ENCODE measurements at regions not wholly inside any gene's neighbourhood (a gene's known extent, or its start where the extent isn't known, plus 50 kb on each side); places are given as distances from the start of the nearest gene placed in this dataset.
A peak's percentile ranks its signal among the peaks of the same experiment; 100 is the strongest.

DNA sequence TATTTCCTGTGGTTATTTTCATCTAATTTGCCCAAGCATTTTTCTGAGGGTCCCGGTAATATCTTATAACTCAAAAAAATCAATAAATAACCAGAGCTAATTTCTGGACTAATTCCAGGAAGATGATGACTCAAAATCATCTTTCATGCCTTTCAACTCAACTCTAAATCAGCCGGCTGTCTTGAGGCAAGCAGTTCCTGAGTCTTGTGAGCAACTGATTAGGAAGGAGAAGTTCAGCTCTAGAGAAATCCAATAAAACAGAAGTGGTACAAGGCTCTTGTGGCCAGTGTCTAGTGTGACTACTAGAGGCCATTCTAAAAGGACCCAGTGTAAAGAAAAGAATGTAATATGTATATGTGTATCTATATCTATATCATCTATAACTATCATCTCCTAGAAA lies 890.4 kb downstream of the TRIB2 start:
- DNase-seq (ENCODE audit: insufficient read length, low spot score) (no peak), FAIRE-seq (no peak)
- TF ChIP-seq, protein P1, sequence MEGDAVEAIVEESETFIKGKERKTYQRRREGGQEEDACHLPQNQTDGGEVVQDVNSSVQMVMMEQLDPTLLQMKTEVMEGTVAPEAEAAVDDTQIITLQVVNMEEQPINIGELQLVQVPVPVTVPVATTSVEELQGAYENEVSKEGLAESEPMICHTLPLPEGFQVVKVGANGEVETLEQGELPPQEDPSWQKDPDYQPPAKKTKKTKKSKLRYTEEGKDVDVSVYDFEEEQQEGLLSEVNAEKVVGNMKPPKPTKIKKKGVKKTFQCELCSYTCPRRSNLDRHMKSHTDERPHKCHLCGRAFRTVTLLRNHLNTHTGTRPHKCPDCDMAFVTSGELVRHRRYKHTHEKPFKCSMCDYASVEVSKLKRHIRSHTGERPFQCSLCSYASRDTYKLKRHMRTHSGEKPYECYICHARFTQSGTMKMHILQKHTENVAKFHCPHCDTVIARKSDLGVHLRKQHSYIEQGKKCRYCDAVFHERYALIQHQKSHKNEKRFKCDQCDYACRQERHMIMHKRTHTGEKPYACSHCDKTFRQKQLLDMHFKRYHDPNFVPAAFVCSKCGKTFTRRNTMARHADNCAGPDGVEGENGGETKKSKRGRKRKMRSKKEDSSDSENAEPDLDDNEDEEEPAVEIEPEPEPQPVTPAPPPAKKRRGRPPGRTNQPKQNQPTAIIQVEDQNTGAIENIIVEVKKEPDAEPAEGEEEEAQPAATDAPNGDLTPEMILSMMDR (IDR thresholded peaks at IDR 0.05; ENCODE audit: insufficient read depth, missing control alignments) = no peak

DNA sequence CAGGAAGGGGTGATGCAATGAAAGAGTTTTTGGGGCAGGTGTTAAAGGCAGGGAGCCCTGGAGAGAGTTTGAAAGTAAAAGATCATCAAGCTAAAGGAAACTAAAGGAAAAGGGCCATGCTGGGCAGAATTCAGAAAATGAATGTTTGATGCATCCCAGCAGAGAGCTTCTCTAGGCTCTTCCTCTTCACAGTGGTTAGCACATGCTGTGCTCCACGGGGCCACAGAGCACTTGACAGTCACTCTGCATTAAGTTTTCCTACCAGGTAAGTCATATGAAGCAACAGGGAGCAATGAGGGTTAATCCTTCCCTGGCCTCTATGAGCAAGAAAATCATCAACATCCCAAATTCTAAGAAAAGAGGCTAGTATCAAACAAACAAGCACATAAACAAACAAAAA lies 895.2 kb downstream of the TRIB2 start:
- no peak for DNase-seq (ENCODE audit: insufficient read length, low spot score)
- FAIRE-seq = no peak

GRCh38 chr2:13616059-13616458 lies 899.3 kb downstream of the TRIB2 start:
- TF ChIP-seq, protein P1 (IDR thresholded peaks at IDR 0.05; ENCODE audit: insufficient read depth, missing control alignments) = no peak
- DNase-seq (ENCODE audit: insufficient read length, low spot score) = no peak
- FAIRE-seq = no peak

More for the DNA sequence above, 895.2 kb downstream of the TRIB2 start:
- TF ChIP-seq, protein P1 (IDR thresholded peaks at IDR 0.05; ENCODE audit: insufficient read depth, missing control alignments) = no peak

DNA sequence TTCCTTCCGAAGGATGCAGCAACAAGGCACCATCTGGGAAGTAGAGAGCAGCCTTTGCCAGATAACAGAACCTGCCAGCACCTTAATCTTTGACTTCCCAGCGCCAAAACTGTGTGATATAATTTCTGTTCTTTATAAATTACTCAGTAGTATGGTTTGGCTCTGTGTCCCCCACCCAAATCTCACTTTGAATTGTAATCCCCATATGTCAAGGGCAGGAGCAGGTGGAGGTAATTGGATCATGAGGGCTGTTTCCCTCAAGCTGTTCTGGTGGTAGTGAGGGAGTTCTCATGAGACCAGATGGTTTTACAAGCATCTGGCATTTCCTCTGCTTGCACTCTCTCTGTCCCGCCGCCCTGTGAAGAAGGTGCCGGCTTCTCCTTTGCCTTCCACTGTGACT lies 899.9 kb downstream of the TRIB2 start:
- DNase-seq (ENCODE audit: insufficient read length, low spot score) (no peak), FAIRE-seq (peak; percentile 93)
- TF ChIP-seq, protein P1 (IDR thresholded peaks at IDR 0.05; ENCODE audit: insufficient read depth, missing control alignments) = no peak

- TF ChIP-seq, protein P1 (IDR thresholded peaks at IDR 0.05; ENCODE audit: insufficient read depth, missing control alignments) = no peak
- DNase-seq (ENCODE audit: insufficient read length, low spot score) = no peak
- FAIRE-seq = no peak
Measured at GRCh38 chr2:13628122-13628521, 911.4 kb downstream of the TRIB2 start.

DNA sequence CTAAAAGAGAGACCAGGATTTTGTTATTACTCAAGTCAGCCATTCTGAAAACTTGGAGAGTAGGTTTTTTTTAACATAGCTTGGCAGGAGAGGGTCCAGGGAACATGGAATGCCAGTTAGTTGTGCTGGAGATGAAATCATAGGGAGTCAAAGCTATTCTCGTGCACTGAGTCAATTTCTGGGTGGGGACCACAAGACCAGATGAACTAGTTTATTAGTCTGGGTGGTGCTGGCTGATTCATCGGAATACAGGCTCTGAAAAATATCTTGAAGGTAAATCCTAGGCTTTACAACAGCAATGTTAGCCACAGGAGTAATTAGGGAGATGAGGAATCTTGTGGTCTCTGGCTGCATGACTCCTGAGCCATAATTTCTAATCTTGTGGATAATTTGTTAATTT lies 921.4 kb downstream of the TRIB2 start:
- TF ChIP-seq, protein P1 (IDR thresholded peaks at IDR 0.05; ENCODE audit: insufficient read depth, missing control alignments) = no peak
- FAIRE-seq (no peak), DNase-seq (ENCODE audit: insufficient read length, low spot score) (no peak)

DNA sequence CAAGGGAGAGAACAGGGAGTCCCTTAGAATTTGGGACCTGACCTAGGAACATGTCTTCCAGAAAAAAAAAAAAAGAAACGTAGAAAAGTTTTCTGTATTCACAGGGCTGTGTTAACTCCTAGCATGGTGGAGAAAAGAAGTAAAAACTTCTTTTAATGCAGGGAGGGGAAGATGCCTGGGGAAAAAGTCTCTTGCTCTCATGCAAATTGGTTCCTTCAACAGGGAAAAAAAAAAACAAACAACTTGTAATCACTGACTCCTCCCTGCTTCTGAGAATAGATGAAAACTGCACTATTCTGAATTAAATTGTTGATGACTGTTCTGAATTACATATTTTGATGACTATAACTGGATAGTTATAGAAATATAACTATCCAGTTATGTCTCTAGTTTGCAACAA lies 933.2 kb downstream of the TRIB2 start:
- DNase-seq (ENCODE audit: insufficient read length, low spot score) (no peak), FAIRE-seq (no peak)
- TF ChIP-seq, protein P1 (IDR thresholded peaks at IDR 0.05; ENCODE audit: insufficient read depth, missing control alignments) = no peak

Measured in D721Med (cell line).